ENCODE measurements at regions not wholly inside any gene's neighbourhood (a gene's known extent, or its start where the extent isn't known, plus 50 kb on each side); places are given as distances from the start of the nearest gene placed in this dataset.

- Mint-ChIP-seq H3K4me3 (no peak overlapping the region), H3K27me3 (ENCODE audit: insufficient read depth) (peaks cover 4% of the 10 kb centered on the region), H3K27ac (no peak overlapping the region), H3K9me3 (no peaks in the 10 kb centered on the region), H3K4me1 (peaks cover 9% of the 10 kb centered on the region), H3K36me3 (ENCODE audit: low read depth) (no peaks in the 10 kb centered on the region)
- no peaks in the 10 kb centered on the region for H3K4me1 ChIP-seq (ENCODE audit: control insufficient read depth, insufficient read depth, low read length)
- peak; percentile 59 for DNase-seq
- H3K36me3 ChIP-seq (ENCODE audit: control insufficient read depth, insufficient read depth, low read length) = no peaks in the 10 kb centered on the region
- no peak for TF ChIP-seq CTCF (conservative IDR thresholded peaks at IDR 0.05)
- no peak overlapping the region for H3K27ac ChIP-seq (ENCODE audit: low read depth, low read length)
- no peaks in the 10 kb centered on the region for H3K27me3 ChIP-seq (ENCODE audit: control insufficient read depth, insufficient read depth, low read length, poor library complexity, severe bottlenecking)
- no peaks in the 10 kb centered on the region for H3K9me3 ChIP-seq (ENCODE audit: control insufficient read depth, low read length)
- no peak overlapping the region for H3K9ac ChIP-seq (ENCODE audit: extremely low read depth, low read length, poor library complexity, severe bottlenecking)
- H3K4me3 ChIP-seq (ENCODE audit: low read length) = no peak overlapping the region
- WGBS, 2 experiments (ENCODE audit: insufficient coverage in 1 of 2, insufficient read length in 1 of 2) = 92 to 94% methylated on average over 7 to 9 of the region's 9 CpGs
These were observed 407.1 kb downstream of the VPS13C start for GRCh38 chr15:61653110-61653509.

- Histone ChIP-seq H3K27ac (ENCODE audit: low read depth, low read length) (no peak overlapping the region), H3K9ac (ENCODE audit: extremely low read depth, low read length, poor library complexity, severe bottlenecking) (no peak overlapping the region), H3K27me3 (ENCODE audit: control insufficient read depth, insufficient read depth, low read length, poor library complexity, severe bottlenecking) (no peaks in the 10 kb centered on the region), H3K4me1 (ENCODE audit: control insufficient read depth, insufficient read depth, low read length) (no peaks in the 10 kb centered on the region), H3K9me3 (ENCODE audit: control insufficient read depth, low read length) (no peaks in the 10 kb centered on the region), H3K4me3 (ENCODE audit: low read length) (no peak overlapping the region), H3K36me3 (ENCODE audit: control insufficient read depth, insufficient read depth, low read length) (no peaks in the 10 kb centered on the region)
- Mint-ChIP-seq H3K27ac (no peak overlapping the region), H3K36me3 (ENCODE audit: low read depth) (no peaks in the 10 kb centered on the region), H3K4me3 (no peak overlapping the region), H3K27me3 (ENCODE audit: insufficient read depth) (peaks cover 5% of the 10 kb centered on the region), H3K4me1 (peaks cover 7% of the 10 kb centered on the region), H3K9me3 (no peaks in the 10 kb centered on the region)
- no peak for DNase-seq
- WGBS, 2 experiments (ENCODE audit: insufficient coverage in 1 of 2, insufficient read length in 1 of 2) = 74 to 81% methylated on average over 3 of the region's 3 CpGs
- TF ChIP-seq CTCF (conservative IDR thresholded peaks at IDR 0.05) = no peak
These were observed 409.0 kb downstream of the VPS13C start for GRCh38 chr15:61651267-61651666.

- Histone ChIP-seq H3K4me3 (ENCODE audit: low read length) (no peak overlapping the region), H3K4me1 (ENCODE audit: control insufficient read depth, insufficient read depth, low read length) (no peaks in the 10 kb centered on the region), H3K27me3 (ENCODE audit: control insufficient read depth, insufficient read depth, low read length, poor library complexity, severe bottlenecking) (no peaks in the 10 kb centered on the region), H3K36me3 (ENCODE audit: control insufficient read depth, insufficient read depth, low read length) (no peaks in the 10 kb centered on the region), H3K9ac (ENCODE audit: extremely low read depth, low read length, poor library complexity, severe bottlenecking) (no peak overlapping the region), H3K9me3 (ENCODE audit: control insufficient read depth, low read length) (no peaks in the 10 kb centered on the region), H3K27ac (ENCODE audit: low read depth, low read length) (no peak overlapping the region)
- peaks cover 3% of the 10 kb centered on the region for H3K27me3 Mint-ChIP-seq (ENCODE audit: insufficient read depth)
- no peaks in the 10 kb centered on the region for H3K9me3 Mint-ChIP-seq
- H3K36me3 Mint-ChIP-seq (ENCODE audit: low read depth) = no peaks in the 10 kb centered on the region
- DNase-seq = no peak
- no peak overlapping the region for H3K27ac Mint-ChIP-seq
- H3K4me1 Mint-ChIP-seq = peaks cover 8% of the 10 kb centered on the region
- TF ChIP-seq CTCF (conservative IDR thresholded peaks at IDR 0.05) = no peak
- H3K4me3 Mint-ChIP-seq = no peak overlapping the region
- 91 to 100% methylated on average over 5 of the region's 5 CpGs for WGBS, 2 experiments (ENCODE audit: insufficient coverage in 1 of 2, insufficient read length in 1 of 2)
These were observed 411.2 kb downstream of the VPS13C start for GRCh38 chr15:61649046-61649445.

All from endodermal cell (in vitro differentiated cells).